H1 (cell line): ENCODE measurements at regions not wholly inside any gene's neighbourhood (a gene's known extent, or its start where the extent isn't known, plus 50 kb on each side); places are given as distances from the start of the nearest gene placed in this dataset.
A peak's percentile ranks its signal among the peaks of the same experiment; 100 is the strongest.

Source experiments
- CTCF ChIA-PET: fragments of 300-600 bp; sonication (Branson Sonifier 250); formaldehyde crosslinking; loops from one replicate; lab custom pipeline; 2021; ENCODE audit not compliant: partially characterized antibody; lab: Charles Lee
- POLR2A ChIA-PET: fragments of 300-600 bp; sonication (Branson Sonifier 250); formaldehyde crosslinking; loops from one replicate; lab custom pipeline; 2021; ENCODE audit warnings: inconsistent platforms; ENCODE audit not compliant: partially characterized antibody; lab: Charles Lee
- DNase-seq, 2 experiments: peaks; one replicate each; pipeline versions ENCODE4 v3.0.0 to v3.0.0-alpha.2; 2010 to 2022; ENCODE audit warnings: low spot score in 2 of 2, low read depth in 1 of 2, mixed read lengths in 1 of 2
- FAIRE-seq: peaks from 2 replicates; lab custom pipeline; 2011; peaks lifted over from hg19 to GRCh38; lab: Jason Lieb, UNC
- H2AFZ ChIP-seq: 2 replicates; pipeline ENCODE4 v1.8.1; 2012; ENCODE audit warnings: low read length, inconsistent platforms
- H2AK5ac ChIP-seq: 2 replicates; pipeline ENCODE4 v1.6.1; 2013; ENCODE audit warnings: low read depth, low read length
- H2BK120ac ChIP-seq: replicated peaks from 2 replicates; pipeline ENCODE3; 2013; ENCODE audit warnings: low read depth, low read length, inconsistent platforms
- H2BK12ac ChIP-seq: 2 replicates; pipeline ENCODE4 v1.6.1; 2013; ENCODE audit warnings: low read depth, low read length
- H2BK15ac ChIP-seq: 2 replicates; pipeline ENCODE4 v1.6.1; 2013; ENCODE audit warnings: low read length
- H2BK20ac ChIP-seq: 2 replicates; pipeline ENCODE4 v1.6.1; 2013; ENCODE audit warnings: low read length
- H2BK5ac ChIP-seq: 2 replicates; pipeline ENCODE4 v1.6.1; 2013; ENCODE audit warnings: low read depth, low read length
- H3K14ac ChIP-seq: 2 replicates; pipeline ENCODE4 v1.6.1; 2013; ENCODE audit warnings: inconsistent platforms; ENCODE audit not compliant: insufficient read length
- H3K18ac ChIP-seq: 2 replicates; pipeline ENCODE4 v1.6.1; 2013; ENCODE audit warnings: low read length; ENCODE audit errors: extremely low read depth
- H3K23ac ChIP-seq: 2 replicates; pipeline ENCODE4 v1.6.1; 2013; ENCODE audit warnings: inconsistent platforms; ENCODE audit not compliant: insufficient read length
- H3K23me2 ChIP-seq: 2 replicates; pipeline ENCODE4 v1.6.1; 2013; ENCODE audit warnings: low read depth, low read length
- H3K27ac ChIP-seq: 2 replicates; pipeline ENCODE4 v1.6.1; 2011; ENCODE audit warnings: low read depth, low read length, inconsistent platforms
- H3K27me3 ChIP-seq, 4 experiments: replicated peaks in 1 of 4; 1 replicate in 1 of 4; 2 replicates in 3 of 4; pipeline versions ENCODE4 v1.6.1 to v1.8.1; 2011 to 2013; ENCODE audit warnings: low read length in 3 of 4, mild to moderate bottlenecking in 3 of 4, inconsistent platforms in 2 of 4, mixed read lengths in 2 of 4, moderate library complexity in 1 of 4; ENCODE audit not compliant: control insufficient read depth in 3 of 4, insufficient read depth in 3 of 4; ENCODE audit errors: extremely low read depth in 1 of 4
- H3K36me3 ChIP-seq, 4 experiments: 2 replicates each; pipeline versions ENCODE4 v1.6.1 to v1.8.1; 2011 to 2013; ENCODE audit warnings: mild to moderate bottlenecking in 4 of 4, low read length in 3 of 4, moderate library complexity in 2 of 4, control low read depth in 1 of 4, inconsistent platforms in 1 of 4; ENCODE audit not compliant: insufficient read depth in 4 of 4, control insufficient read depth in 2 of 4
- H3K4ac ChIP-seq: replicated peaks from 2 replicates; pipeline ENCODE3; 2013; ENCODE audit warnings: low read length, low read depth, mixed read lengths, inconsistent platforms; ENCODE audit not compliant: insufficient read length
- H3K4me1 ChIP-seq, 4 experiments: replicated peaks in 1 of 4; 1 replicate in 1 of 4; 2 replicates in 3 of 4; pipeline versions ENCODE4 v1.6.1 to v1.8.1; 2011 to 2013; ENCODE audit warnings: low read length in 3 of 4, inconsistent platforms in 2 of 4, mixed read lengths in 1 of 4; ENCODE audit not compliant: insufficient read depth in 4 of 4, control insufficient read depth in 3 of 4
- H3K4me2 ChIP-seq, 2 experiments: 2 replicates each; pipeline versions ENCODE4 v1.6.1 to v1.8.1; 2011 to 2013; ENCODE audit warnings: low read depth in 2 of 2, low read length in 2 of 2, control low read depth in 1 of 2, inconsistent platforms in 1 of 2, mild to moderate bottlenecking in 1 of 2; ENCODE audit not compliant: insufficient read depth in 1 of 2
- H3K4me3 ChIP-seq, 4 experiments: fragments of 200-600, 300-600 bp in 1 of 4; sonication (generic), shearing (Covaris generic), sonication (Bioruptor Twin) in 1 of 4; 2 replicates each; pipeline versions ENCODE4 v1.5.1 to v1.8.1; 2011 to 2016; ENCODE audit warnings: low read length in 4 of 4, low read depth in 3 of 4, control low read depth in 2 of 4, inconsistent platforms in 2 of 4, mild to moderate bottlenecking in 2 of 4, mixed read lengths in 1 of 4, moderate library complexity in 1 of 4; ENCODE audit not compliant: insufficient read depth in 2 of 4; ENCODE audit errors: extremely low read depth in 1 of 4
- H3K56ac ChIP-seq: replicated peaks from 2 replicates; pipeline ENCODE3; 2013; ENCODE audit warnings: low read depth, mild to moderate bottlenecking, mixed read lengths, low read length, inconsistent platforms; ENCODE audit not compliant: insufficient read length
- H3K79me1 ChIP-seq: 2 replicates; pipeline ENCODE4 v1.6.1; 2013; ENCODE audit warnings: low read depth, low read length, control low read depth
- H3K79me2 ChIP-seq, 2 experiments: 2 replicates each; pipeline versions ENCODE4 v1.6.1 to v1.8.1; 2012 to 2013; ENCODE audit warnings: low read length in 2 of 2, mild to moderate bottlenecking in 2 of 2, inconsistent platforms in 1 of 2; ENCODE audit not compliant: insufficient read depth in 2 of 2, control insufficient read depth in 1 of 2
- H3K9ac ChIP-seq, 4 experiments: replicated peaks in 1 of 4; 1 replicate in 1 of 4; 2 replicates in 3 of 4; pipeline versions ENCODE4 v1.6.1 to v1.8.1; 2011 to 2013; ENCODE audit warnings: low read depth in 3 of 4, low read length in 3 of 4, control low read depth in 2 of 4, mild to moderate bottlenecking in 2 of 4, moderate library complexity in 2 of 4, inconsistent platforms in 1 of 4; ENCODE audit errors: extremely low read depth in 1 of 4
- H3K9me3 ChIP-seq, 2 experiments: 2 replicates each; pipeline versions ENCODE4 v1.6.1 to v1.8.1; 2012 to 2013; ENCODE audit warnings: mild to moderate bottlenecking in 2 of 2, moderate library complexity in 2 of 2, control low read depth in 1 of 2, inconsistent platforms in 1 of 2, low read depth in 1 of 2, low read length in 1 of 2, mixed read lengths in 1 of 2; ENCODE audit not compliant: insufficient read depth in 2 of 2
- H4K20me1 ChIP-seq, 2 experiments: replicated peaks in 1 of 2; 2 replicates each; pipeline versions ENCODE3 to v1.8.1; 2011 to 2013; ENCODE audit warnings: inconsistent platforms in 2 of 2, low read length in 2 of 2, mild to moderate bottlenecking in 1 of 2; ENCODE audit not compliant: insufficient read depth in 2 of 2, control insufficient read depth in 1 of 2
- H4K5ac ChIP-seq: 2 replicates; pipeline ENCODE4 v1.6.1; 2013; ENCODE audit warnings: low read length, low read depth, mixed read lengths, inconsistent platforms; ENCODE audit not compliant: insufficient read length
- H4K8ac ChIP-seq: 2 replicates; pipeline ENCODE4 v1.8.0; 2013; ENCODE audit warnings: mild to moderate bottlenecking, moderate library complexity, low read length, inconsistent platforms; ENCODE audit not compliant: insufficient read depth; ENCODE audit errors: extremely low read depth
- H4K91ac ChIP-seq: replicated peaks from 2 replicates; pipeline ENCODE3; 2013; ENCODE audit warnings: low read length, mixed read lengths, inconsistent platforms; ENCODE audit not compliant: insufficient read length
- ASH2L ChIP-seq: fragments of 200-600, 300-600 bp; sonication (generic); IDR thresholded peaks from one replicate; pipeline ENCODE4 v1.7.1; 2017; ENCODE audit warnings: low read length
- RXRA ChIP-seq: IDR thresholded peaks from 2 replicates; pipeline ENCODE4 v1.6.1; 2011; ENCODE audit warnings: low read depth, mild to moderate bottlenecking, low read length, moderate library complexity; ENCODE audit not compliant: insufficient read depth
- TAF7 ChIP-seq: optimal IDR thresholded peaks from 2 replicates; pipeline ENCODE3; 2011; ENCODE audit warnings: low read depth, mild to moderate bottlenecking, inconsistent platforms, low read length, moderate library complexity, borderline replicate concordance
- WGBS, 2 experiments: shearing (Covaris generic) in 1 of 2; methylation state at CpG; one replicate each; pipeline versions ENCODE4 v1.1.6 to v1.1.7; 2013 to 2015; ENCODE audit warnings: low lambda C conversion rate in 2 of 2, mixed read lengths in 2 of 2, inconsistent platforms in 1 of 2, low coverage in 1 of 2, missing lambda C conversion rate in 1 of 2; ENCODE audit not compliant: insufficient replicate concordance in 2 of 2, insufficient coverage in 1 of 2, insufficient read length in 1 of 2; ENCODE audit errors: extremely low coverage in 1 of 2, missing lambda C conversion rate in 1 of 2; 5-methylcytosine and 5-hydroxymethylcytosine counted together
- TF ChIP-seq, protein P1 (sequence below): IDR thresholded peaks from 2 replicates; pipeline ENCODE4 v1.6.1; 2012; ENCODE audit warnings: low read length, inconsistent platforms

DNA sequence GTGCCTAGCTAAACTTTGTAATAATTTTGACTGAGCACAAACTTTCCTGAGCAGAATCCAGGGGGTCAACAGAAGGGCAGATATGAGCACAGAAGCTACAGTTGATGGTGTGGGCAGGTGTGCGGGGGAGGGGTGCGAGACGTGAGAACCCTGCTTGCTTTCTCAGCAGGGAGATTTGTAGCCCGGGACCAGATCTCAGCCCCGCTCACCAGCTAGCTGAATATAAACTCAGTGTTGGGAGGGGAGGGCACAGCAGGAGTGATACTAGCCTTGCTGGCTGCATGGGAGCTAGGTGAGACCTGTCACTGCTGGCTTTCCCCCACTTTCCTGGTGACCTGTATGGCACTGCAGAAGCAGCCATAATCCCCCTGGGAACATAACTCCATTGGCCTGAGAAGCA, 83.4 kb downstream of the CLDN1 start:
- H3K23me2 ChIP-seq: no peaks in the 10 kb centered on the region
- no peak overlapping the region for H2BK12ac ChIP-seq
- H3K9me3 ChIP-seq: no peaks in the 10 kb centered on the region
- 0 out of 2 replicates have a peak overlapping the region, but pooled peaks have one; percentile 5 for H4K8ac ChIP-seq
- no peak overlapping the region for H2AFZ ChIP-seq
- no peak overlapping the region for H2BK20ac ChIP-seq
- H4K20me1 ChIP-seq: no peaks in the 10 kb centered on the region
- ChIA-PET POLR2A (interaction anchor here (0.9 kb wide), 1 partner anchor 83 kb away, joined by 3 read pairs; the partner anchor contains the start of gene CLDN1), CTCF (interaction anchor here (0.7 to 1.5 kb wide), 8 partner anchors 11 to 278 kb away, joined by 3 to 7 read pairs (median 4); partner anchors contain the start of gene CLDN1)
- H4K5ac ChIP-seq: no peak overlapping the region
- H3K4me2 ChIP-seq: no peak overlapping the region
- H2AK5ac ChIP-seq: no peak overlapping the region
- TF ChIP-seq TAF7: no peak
- no peak for TF ChIP-seq ASH2L
- TF ChIP-seq RXRA: no peak
- TF ChIP-seq, protein P1, sequence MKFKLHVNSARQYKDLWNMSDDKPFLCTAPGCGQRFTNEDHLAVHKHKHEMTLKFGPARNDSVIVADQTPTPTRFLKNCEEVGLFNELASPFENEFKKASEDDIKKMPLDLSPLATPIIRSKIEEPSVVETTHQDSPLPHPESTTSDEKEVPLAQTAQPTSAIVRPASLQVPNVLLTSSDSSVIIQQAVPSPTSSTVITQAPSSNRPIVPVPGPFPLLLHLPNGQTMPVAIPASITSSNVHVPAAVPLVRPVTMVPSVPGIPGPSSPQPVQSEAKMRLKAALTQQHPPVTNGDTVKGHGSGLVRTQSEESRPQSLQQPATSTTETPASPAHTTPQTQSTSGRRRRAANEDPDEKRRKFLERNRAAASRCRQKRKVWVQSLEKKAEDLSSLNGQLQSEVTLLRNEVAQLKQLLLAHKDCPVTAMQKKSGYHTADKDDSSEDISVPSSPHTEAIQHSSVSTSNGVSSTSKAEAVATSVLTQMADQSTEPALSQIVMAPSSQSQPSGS: no peak
- no peaks in the 10 kb centered on the region for H3K79me1 ChIP-seq
- DNase-seq: no peak
- no peak overlapping the region for H2BK120ac ChIP-seq
- H3K36me3 ChIP-seq: no peaks in the 10 kb centered on the region
- no peak overlapping the region for H2BK15ac ChIP-seq
- H2BK5ac ChIP-seq: no peak overlapping the region
- H3K27ac ChIP-seq: no peak overlapping the region
- no peak overlapping the region for H4K91ac ChIP-seq
- H3K14ac ChIP-seq: no peak overlapping the region
- no peak overlapping the region for H3K56ac ChIP-seq
- no peak overlapping the region for H3K23ac ChIP-seq
- H3K4me3 ChIP-seq: no peak overlapping the region
- 0 out of 2 replicates have a peak overlapping the region, but pooled peaks have one; percentile 4 for H3K18ac ChIP-seq
- no peak for FAIRE-seq
- no peak overlapping the region for H3K9ac ChIP-seq
- no peaks in the 10 kb centered on the region; a peak in 1 of 7 replicates for H3K4me1 ChIP-seq
- H3K27me3 ChIP-seq: no peaks in the 10 kb centered on the region
- no peaks in the 10 kb centered on the region for H3K79me2 ChIP-seq
- 90% methylated on average over 5 of the region's 5 CpGs; no CpG with 5 or more reads in 1 of the 2 experiments for WGBS, 2 experiments
- no peak overlapping the region for H3K4ac ChIP-seq
